K562 (cell line): ENCODE measurements at regions not wholly inside any gene's neighbourhood (a gene's known extent, or its start where the extent isn't known, plus 50 kb on each side); places are given as distances from the start of the nearest gene placed in this dataset.

Experiments
- ATAC-seq: fragments of 200-7000 bp; cut with Tn5 transposase; 3 replicates; pipeline ENCODE4 v1.9.1; 2020; ENCODE audit warnings: moderate library complexity
- BruUV-seq: library from RNA; stranded (reverse); fragments of 400-500 nt; replicated peaks from 2 replicates; lab custom pipeline; 2021; lab: Mats Ljungman, UMichigan
- CTCF ChIA-PET: fragments of 300-600 bp; formaldehyde crosslinking; extraction: SDS; loops from one replicate; lab custom pipeline; 2021; ENCODE audit warnings: low intra/inter-chr PET ratio; lab: Yijun Ruan, JAX
- POLR2A ChIA-PET: fragments of 300-600, 350-650 bp; sonication (Branson Sonifier 250); formaldehyde crosslinking; extraction: SDS; loops from one replicate; lab custom pipeline; 2021; ENCODE audit warnings: antibody characterized with exemption, inconsistent platforms; lab: Yijun Ruan, JAX
- DNase-seq, 4 experiments: peaks; one replicate each; pipeline versions ENCODE4 v3.0.0 to v3.0.0-alpha.2; 2011 to 2018; ENCODE audit warnings: low spot score in 3 of 4, mixed read lengths in 3 of 4; ENCODE audit errors: extremely low read depth in 1 of 4
- FAIRE-seq: peaks from 2 replicates; lab custom pipeline; 2011; peaks lifted over from hg19 to GRCh38; lab: Jason Lieb, UNC
- H2AFZ ChIP-seq: 2 replicates; pipeline ENCODE4 v1.6.0; 2011; ENCODE audit warnings: low read depth, low read length, control low read depth, inconsistent platforms
- H3K27ac ChIP-seq: fragments of 200-600 bp; 3 replicates; pipeline ENCODE4 v1.8.0; 2011; ENCODE audit warnings: low read depth, mild to moderate bottlenecking, control low read depth, inconsistent platforms, low read length, moderate library complexity, mixed read lengths; ENCODE audit errors: extremely low read depth
- H3K27me3 ChIP-seq, 2 experiments: fragments of 300-600 bp in 1 of 2; 2 replicates in 1 of 2; 3 replicates in 1 of 2; pipeline versions ENCODE4 v1.6.0 to v1.8.0; 2011; ENCODE audit warnings: inconsistent platforms in 2 of 2, low read length in 2 of 2, mild to moderate bottlenecking in 1 of 2, mixed read lengths in 1 of 2, moderate library complexity in 1 of 2; ENCODE audit not compliant: control insufficient read depth in 2 of 2, insufficient read depth in 2 of 2
- H3K36me3 ChIP-seq: fragments of 300-600 bp; 3 replicates; pipeline ENCODE4 v1.8.0; 2011; ENCODE audit warnings: mild to moderate bottlenecking, low read length, inconsistent platforms; ENCODE audit not compliant: control insufficient read depth, insufficient read depth
- H3K4me1 ChIP-seq, 2 experiments: fragments of 200-600 bp in 1 of 2; replicated peaks in 1 of 2; 2 replicates in 1 of 2; 3 replicates in 1 of 2; pipeline versions ENCODE4 v1.5.1 to v1.8.0; 2011; ENCODE audit warnings: inconsistent platforms in 2 of 2, low read length in 2 of 2, mild to moderate bottlenecking in 1 of 2, mixed read lengths in 1 of 2, moderate library complexity in 1 of 2; ENCODE audit not compliant: control insufficient read depth in 2 of 2, insufficient read depth in 2 of 2
- H3K4me2 ChIP-seq: 2 replicates; pipeline ENCODE4 v1.6.1; 2011; ENCODE audit warnings: low read length, control low read depth, inconsistent platforms, mixed read lengths; ENCODE audit not compliant: insufficient read depth
- H3K4me3 ChIP-seq: fragments of 200-600 bp; sonication (generic), shearing (Covaris generic); 2 replicates; pipeline ENCODE4 v1.5.1; 2016; ENCODE audit warnings: control low read depth, inconsistent platforms
- H3K79me2 ChIP-seq: fragments of 200-600 bp; 3 replicates; pipeline ENCODE4 v1.8.0; 2011; ENCODE audit warnings: low read length, inconsistent platforms; ENCODE audit not compliant: control insufficient read depth, insufficient read depth
- H3K9ac ChIP-seq, 2 experiments: 2 replicates each; pipeline versions ENCODE4 v1.6.0 to v1.6.1; 2011; ENCODE audit warnings: low read depth in 2 of 2, low read length in 2 of 2, control low read depth in 1 of 2, inconsistent platforms in 1 of 2, mild to moderate bottlenecking in 1 of 2, mixed read lengths in 1 of 2; ENCODE audit not compliant: insufficient read depth in 1 of 2
- H3K9me1 ChIP-seq: one replicate; pipeline ENCODE4 v1.6.0; 2011; ENCODE audit warnings: inconsistent platforms, mild to moderate bottlenecking, low read length, moderate library complexity; ENCODE audit not compliant: control insufficient read depth, insufficient read depth
- H3K9me3 ChIP-seq: replicated peaks from 2 replicates; pipeline ENCODE4 v1.5.1; 2011; ENCODE audit warnings: low read depth, low read length, inconsistent platforms; ENCODE audit not compliant: control insufficient read depth, insufficient read depth
- H4K20me1 ChIP-seq: replicated peaks from 2 replicates; pipeline ENCODE4 v1.6.1; 2011; ENCODE audit warnings: low read length, inconsistent platforms, mixed read lengths; ENCODE audit not compliant: control insufficient read depth, insufficient read depth
- ATF4 ChIP-seq: fragments of 450-650 bp; formaldehyde crosslinking; IDR thresholded peaks from 2 replicates; pipeline ENCODE4 v1.4.0; 2022; ENCODE audit warnings: mild to moderate bottlenecking, moderate library complexity
- BRD4 ChIP-seq: fragments of 200-600 bp; sonication (generic); IDR thresholded peaks from 2 replicates; pipeline ENCODE4 v1.6.1; 2017; ENCODE audit warnings: inconsistent platforms
- CHD1 ChIP-seq: fragments of 200-600 bp; sonication (generic); IDR thresholded peaks from one replicate; pipeline ENCODE4 v1.6.1; 2012; ENCODE audit warnings: mild to moderate bottlenecking, moderate library complexity, low read length, inconsistent platforms
- EWSR1 ChIP-seq: fragments of 450-650 bp; IDR thresholded peaks from 2 replicates; pipeline ENCODE4 v1.6.1; 2018; ENCODE audit warnings: borderline replicate concordance, mild to moderate bottlenecking, low read depth, moderate library complexity; ENCODE audit not compliant: partially characterized antibody
- HEY1 ChIP-seq: fragments of 250-450 bp; sonication (Bioruptor Pico); IDR thresholded peaks from 2 replicates; pipeline ENCODE4 v1.5.0; 2020; ENCODE audit warnings: mild to moderate bottlenecking, moderate library complexity, borderline replicate concordance
- HNRNPL ChIP-seq: fragments of 200-400 bp; formaldehyde crosslinking; IDR thresholded peaks from 2 replicates; pipeline ENCODE4 v1.6.1; 2017; ENCODE audit warnings: low read depth, mild to moderate bottlenecking, low read length
- HOXB6 ChIP-seq: fragments of 250-450 bp; sonication (Bioruptor Pico); IDR thresholded peaks from 2 replicates; pipeline ENCODE4 v1.5.1; 2022; ENCODE audit warnings: mild to moderate bottlenecking, borderline replicate concordance
- ILK ChIP-seq: fragments of 450-650 bp; IDR thresholded peaks from 2 replicates; pipeline ENCODE4 v1.6.1; 2016; ENCODE audit warnings: missing genetic modification characterization, low read depth, mild to moderate bottlenecking, missing compliant biosample characterization, moderate library complexity, borderline replicate concordance
- NFRKB ChIP-seq: fragments of 450-650 bp; IDR thresholded peaks from 2 replicates; pipeline ENCODE4 v1.6.1; 2016; ENCODE audit warnings: low read depth
- POLR2AphosphoS2 ChIP-seq: IDR thresholded peaks from 2 replicates; pipeline ENCODE4 v1.6.1; 2012; ENCODE audit warnings: low read length, improper control_type of control experiment
- RAD51 ChIP-seq: fragments of 450-650 bp; IDR thresholded peaks from 2 replicates; pipeline ENCODE4 v1.7.1; 2016; ENCODE audit warnings: low read depth, mild to moderate bottlenecking, borderline replicate concordance
- RNF2 ChIP-seq: sonication (generic); IDR thresholded peaks from 2 replicates; pipeline ENCODE4 v1.6.1; 2016
- SLC30A9 ChIP-seq: fragments of 250-450 bp; sonication (Bioruptor Pico); IDR thresholded peaks from 2 replicates; pipeline ENCODE4 v1.8.0; 2022; ENCODE audit warnings: mild to moderate bottlenecking, moderate library complexity
- YY1 ChIP-seq, 3 experiments: IDR thresholded peaks; 2 replicates each; pipeline ENCODE4 v1.6.1; 2011; ENCODE audit warnings: low read length in 2 of 3, mild to moderate bottlenecking in 2 of 3, moderate library complexity in 2 of 3, borderline replicate concordance in 1 of 3, control low read depth in 1 of 3, low read depth in 1 of 3; ENCODE audit not compliant: insufficient read depth in 3 of 3, insufficient replicate concordance in 2 of 3, control insufficient read depth in 1 of 3, insufficient read length in 1 of 3; ENCODE audit errors: extremely low read depth in 1 of 3
- ZBTB17 ChIP-seq: fragments of 450-650 bp; formaldehyde crosslinking; IDR thresholded peaks from 2 replicates; pipeline ENCODE4 v1.4.0; 2020; ENCODE audit warnings: mild to moderate bottlenecking
- ZFX ChIP-seq: sonication (generic); formaldehyde crosslinking; IDR thresholded peaks from 2 replicates; pipeline ENCODE4 v1.8.0; 2022; ENCODE audit warnings: mild to moderate bottlenecking, missing genetic modification reagents, moderate library complexity
- ZNF280A ChIP-seq: fragments of 450-650 bp; IDR thresholded peaks from 2 replicates; pipeline ENCODE4 v1.6.1; 2018; ENCODE audit warnings: mild to moderate bottlenecking, low read depth; ENCODE audit not compliant: partially characterized antibody
- ZNF764 ChIP-seq: fragments of 250-450 bp; sonication (Bioruptor Pico); IDR thresholded peaks from 2 replicates; pipeline ENCODE4 v1.4.0; 2020; ENCODE audit warnings: low read depth, mild to moderate bottlenecking, moderate library complexity
- in situ Hi-C: fragments of 300-500 bp; cut with MboI; formaldehyde crosslinking; loops from 4 replicates; pipeline ENCODE4 v1.15.0; 2018; ENCODE audit warnings: inconsistent platforms, mixed read lengths
- intact Hi-C: fragments of 100-400 bp; cut with micrococcal nuclease; formaldehyde crosslinking; loops from 2 replicates; pipeline ENCODE4 v1.14.2; 2022

GRCh38 chr6:155782739-155783459, 327.3 kb upstream of the NOX3 start (continued):
- TF ChIP-seq ZBTB17 (CRISPR knock-in tag) (no peak), ATF4 (CRISPR knock-in tag) (no peak), ZNF764 (CRISPR knock-in tag) (no peak), ILK (tag) (no peak), POLR2AphosphoS2 (no peak), HEY1 (no peak), ZFX (no peak), CHD1 (no peak), NFRKB (no peak), EWSR1 (no peak), HOXB6 (CRISPR knock-in tag) (no peak), SLC30A9 (CRISPR knock-in tag) (no peak)
- TF ChIP-seq, all 486 proteins: peak for 0

- intact Hi-C loops, result no loop called here
- no TSS peak for BruUV-seq
- ATAC-seq, result no peak
- no peak for TF ChIP-seq ZNF280A
- TF ChIP-seq RNF2, result no peak
- no peak for TF ChIP-seq BRD4
- no peak for TF ChIP-seq HNRNPL
- TF ChIP-seq RAD51, result no peak
- TF ChIP-seq YY1 (IDR thresholded peaks at IDR 0.05; ENCODE audit: borderline replicate concordance in 1 of 3, control insufficient read depth in 1 of 3, extremely low read depth in 1 of 3, insufficient read depth in 3 of 3, insufficient read length in 1 of 3, insufficient replicate concordance in 2 of 3, low read depth in 1 of 3, low read length in 2 of 3), result no peak
These were observed 326.7 kb upstream of the NOX3 start for GRCh38 chr6:155782320-155782731.

More at GRCh38 chr6:155782320-155782731, 326.7 kb upstream of the NOX3 start:
- Histone ChIP-seq H3K4me1 (no peaks in the 10 kb centered on the region), H3K4me2 (no peak overlapping the region), H4K20me1 (no peaks in the 10 kb centered on the region), H3K4me3 (no peak overlapping the region), H3K9me1 (no peaks in the 10 kb centered on the region), H3K36me3 (no peaks in the 10 kb centered on the region), H3K9me3 (no peaks in the 10 kb centered on the region), H3K79me2 (no peaks in the 10 kb centered on the region), H3K27me3 (no peaks in the 10 kb centered on the region), H3K9ac (no peak overlapping the region), H3K27ac (no peak overlapping the region), H2AFZ (no peak overlapping the region)
- CTCF ChIA-PET, result no interaction called here
- POLR2A ChIA-PET, result no interaction called here
- DNase-seq (no peak), FAIRE-seq (no peak)
- in situ Hi-C loops, result no loop called here
